ENCODE measurements at regions not wholly inside any gene's neighbourhood (a gene's known extent, or its start where the extent isn't known, plus 50 kb on each side); places are given as distances from the start of the nearest gene placed in this dataset.
A peak's percentile ranks its signal among the peaks of the same experiment; 100 is the strongest.

- Histone ChIP-seq H3K36me3 (ENCODE audit: control insufficient read depth, insufficient read depth, low read length, severe bottlenecking) (no peaks in the 10 kb centered on the region), H3K4me1 (ENCODE audit: control insufficient read depth, insufficient read depth, low read length) (no peaks in the 10 kb centered on the region), H3K4me3 (ENCODE audit: low read length) (no peak overlapping the region), H3K9ac (ENCODE audit: low read length) (no peak overlapping the region), H3K27me3 (replicated peaks; ENCODE audit: control insufficient read depth, insufficient read depth, low read length) (no peaks in the 10 kb centered on the region), H3K9me3 (ENCODE audit: control insufficient read depth, low read length) (peaks cover 5% of the 10 kb centered on the region)
- no peak for DNase-seq (ENCODE audit: low read depth)
These were observed 504.2 kb downstream of the RFC3 start for GRCh38 chr13:34322014-34322742.

- Histone ChIP-seq H3K9ac (ENCODE audit: low read length) (no peak overlapping the region), H3K4me1 (ENCODE audit: control insufficient read depth, insufficient read depth, low read length) (no peaks in the 10 kb centered on the region), H3K4me3 (ENCODE audit: low read length) (no peak overlapping the region), H3K36me3 (ENCODE audit: control insufficient read depth, insufficient read depth, low read length, severe bottlenecking) (no peaks in the 10 kb centered on the region), H3K27me3 (replicated peaks; ENCODE audit: control insufficient read depth, insufficient read depth, low read length) (no peaks in the 10 kb centered on the region), H3K9me3 (ENCODE audit: control insufficient read depth, low read length) (peaks cover 8% of the 10 kb centered on the region)
- DNase-seq (ENCODE audit: low read depth): no peak
These were observed 504.8 kb downstream of the RFC3 start for GRCh38 chr13:34322743-34323074.

- DNase-seq (ENCODE audit: low read depth): no peak
- Histone ChIP-seq H3K9ac (ENCODE audit: low read length) (no peak overlapping the region), H3K9me3 (ENCODE audit: control insufficient read depth, low read length) (peaks cover 10% of the 10 kb centered on the region), H3K4me1 (ENCODE audit: control insufficient read depth, insufficient read depth, low read length) (peaks cover 9% of the 10 kb centered on the region), H3K4me3 (ENCODE audit: low read length) (peak overlapping the region; percentile 43), H3K36me3 (ENCODE audit: control insufficient read depth, insufficient read depth, low read length, severe bottlenecking) (no peaks in the 10 kb centered on the region), H3K27me3 (replicated peaks; ENCODE audit: control insufficient read depth, insufficient read depth, low read length) (no peaks in the 10 kb centered on the region)
These were observed 517.4 kb downstream of the RFC3 start for GRCh38 chr13:34335014-34336007.

GRCh38 chr13:34338102-34338501, 520.2 kb downstream of the RFC3 start:
- Histone ChIP-seq H3K27me3 (replicated peaks; ENCODE audit: control insufficient read depth, insufficient read depth, low read length) (no peaks in the 10 kb centered on the region), H3K4me3 (ENCODE audit: low read length) (no peak overlapping the region), H3K9me3 (ENCODE audit: control insufficient read depth, low read length) (no peaks in the 10 kb centered on the region), H3K9ac (ENCODE audit: low read length) (no peak overlapping the region), H3K4me1 (ENCODE audit: control insufficient read depth, insufficient read depth, low read length) (peaks cover 10% of the 10 kb centered on the region), H3K36me3 (ENCODE audit: control insufficient read depth, insufficient read depth, low read length, severe bottlenecking) (no peaks in the 10 kb centered on the region)
- no peak for DNase-seq (ENCODE audit: low read depth)

- H3K27me3 ChIP-seq (replicated peaks; ENCODE audit: control insufficient read depth, insufficient read depth, low read length): no peaks in the 10 kb centered on the region
- peaks cover 6% of the 10 kb centered on the region for H3K4me1 ChIP-seq (ENCODE audit: control insufficient read depth, insufficient read depth, low read length)
- no peaks in the 10 kb centered on the region for H3K36me3 ChIP-seq (ENCODE audit: control insufficient read depth, insufficient read depth, low read length, severe bottlenecking)
- no peak for DNase-seq (ENCODE audit: low read depth)
- no peaks in the 10 kb centered on the region for H3K9me3 ChIP-seq (ENCODE audit: control insufficient read depth, low read length)
- no peak overlapping the region for H3K4me3 ChIP-seq (ENCODE audit: low read length)
- no peak overlapping the region for H3K9ac ChIP-seq (ENCODE audit: low read length)
These were observed 522.6 kb downstream of the RFC3 start for GRCh38 chr13:34340534-34340933.

- H3K27me3 ChIP-seq (replicated peaks; ENCODE audit: control insufficient read depth, insufficient read depth, low read length): no peaks in the 10 kb centered on the region
- H3K4me1 ChIP-seq (ENCODE audit: control insufficient read depth, insufficient read depth, low read length): peaks cover 6% of the 10 kb centered on the region
- no peak for DNase-seq (ENCODE audit: low read depth)
- no peaks in the 10 kb centered on the region for H3K36me3 ChIP-seq (ENCODE audit: control insufficient read depth, insufficient read depth, low read length, severe bottlenecking)
- no peak overlapping the region for H3K4me3 ChIP-seq (ENCODE audit: low read length)
- no peak overlapping the region for H3K9ac ChIP-seq (ENCODE audit: low read length)
- H3K9me3 ChIP-seq (ENCODE audit: control insufficient read depth, low read length): no peaks in the 10 kb centered on the region
These were observed 525.5 kb downstream of the RFC3 start for GRCh38 chr13:34343413-34343940.

GRCh38 chr13:34344816-34345215, 526.9 kb downstream of the RFC3 start:
- Histone ChIP-seq H3K27me3 (replicated peaks; ENCODE audit: control insufficient read depth, insufficient read depth, low read length) (no peaks in the 10 kb centered on the region), H3K9ac (ENCODE audit: low read length) (no peak overlapping the region), H3K36me3 (ENCODE audit: control insufficient read depth, insufficient read depth, low read length, severe bottlenecking) (no peaks in the 10 kb centered on the region), H3K4me1 (ENCODE audit: control insufficient read depth, insufficient read depth, low read length) (peaks cover 17% of the 10 kb centered on the region), H3K4me3 (ENCODE audit: low read length) (no peak overlapping the region), H3K9me3 (ENCODE audit: control insufficient read depth, low read length) (no peaks in the 10 kb centered on the region)
- DNase-seq (ENCODE audit: low read depth): no peak

GRCh38 chr13:34345258-34345965, 527.5 kb downstream of the RFC3 start:
- H3K27me3 ChIP-seq (replicated peaks; ENCODE audit: control insufficient read depth, insufficient read depth, low read length): no peaks in the 10 kb centered on the region
- H3K4me1 ChIP-seq (ENCODE audit: control insufficient read depth, insufficient read depth, low read length): peaks cover 19% of the 10 kb centered on the region
- H3K9ac ChIP-seq (ENCODE audit: low read length): no peak overlapping the region
- H3K36me3 ChIP-seq (ENCODE audit: control insufficient read depth, insufficient read depth, low read length, severe bottlenecking): no peaks in the 10 kb centered on the region
- no peaks in the 10 kb centered on the region for H3K9me3 ChIP-seq (ENCODE audit: control insufficient read depth, low read length)
- no peak overlapping the region for H3K4me3 ChIP-seq (ENCODE audit: low read length)
- no peak for DNase-seq (ENCODE audit: low read depth)

GRCh38 chr13:34346626-34347025, 528.7 kb downstream of the RFC3 start:
- H3K9ac ChIP-seq (ENCODE audit: low read length): peak overlapping the region; percentile 35
- DNase-seq (ENCODE audit: low read depth): peak; percentile 48
- H3K9me3 ChIP-seq (ENCODE audit: control insufficient read depth, low read length): no peaks in the 10 kb centered on the region
- H3K4me1 ChIP-seq (ENCODE audit: control insufficient read depth, insufficient read depth, low read length): peaks cover 18% of the 10 kb centered on the region
- no peak overlapping the region for H3K4me3 ChIP-seq (ENCODE audit: low read length)
- H3K27me3 ChIP-seq (replicated peaks; ENCODE audit: control insufficient read depth, insufficient read depth, low read length): no peaks in the 10 kb centered on the region
- H3K36me3 ChIP-seq (ENCODE audit: control insufficient read depth, insufficient read depth, low read length, severe bottlenecking): no peaks in the 10 kb centered on the region

- Histone ChIP-seq H3K27me3 (replicated peaks; ENCODE audit: control insufficient read depth, insufficient read depth, low read length) (no peaks in the 10 kb centered on the region), H3K36me3 (ENCODE audit: control insufficient read depth, insufficient read depth, low read length, severe bottlenecking) (no peaks in the 10 kb centered on the region), H3K9ac (ENCODE audit: low read length) (no peak overlapping the region), H3K9me3 (ENCODE audit: control insufficient read depth, low read length) (no peaks in the 10 kb centered on the region), H3K4me1 (ENCODE audit: control insufficient read depth, insufficient read depth, low read length) (peaks cover 18% of the 10 kb centered on the region), H3K4me3 (ENCODE audit: low read length) (no peak overlapping the region)
- no peak for DNase-seq (ENCODE audit: low read depth)
These were observed 530.0 kb downstream of the RFC3 start for GRCh38 chr13:34347784-34348573.

Data from adipocyte (in vitro differentiated cells).